Ramos (cell line): ENCODE measurements at regions not wholly inside any gene's neighbourhood (a gene's known extent, or its start where the extent isn't known, plus 50 kb on each side); places are given as distances from the start of the nearest gene placed in this dataset.
"Not testable (repeated sequence)": the region's sequence is repeated elsewhere in the genome, so short reads cannot be mapped to it uniquely, and the experiment has no call there.

Experiments
- in situ Hi-C: fragments of 300-500 bp; cut with MboI; formaldehyde crosslinking; loops from one replicate; pipeline ENCODE4 v1.14.3; 2022; ENCODE audit warnings: low sequenced_read_pairs; ENCODE audit not compliant: unreplicated experiment

DNA sequence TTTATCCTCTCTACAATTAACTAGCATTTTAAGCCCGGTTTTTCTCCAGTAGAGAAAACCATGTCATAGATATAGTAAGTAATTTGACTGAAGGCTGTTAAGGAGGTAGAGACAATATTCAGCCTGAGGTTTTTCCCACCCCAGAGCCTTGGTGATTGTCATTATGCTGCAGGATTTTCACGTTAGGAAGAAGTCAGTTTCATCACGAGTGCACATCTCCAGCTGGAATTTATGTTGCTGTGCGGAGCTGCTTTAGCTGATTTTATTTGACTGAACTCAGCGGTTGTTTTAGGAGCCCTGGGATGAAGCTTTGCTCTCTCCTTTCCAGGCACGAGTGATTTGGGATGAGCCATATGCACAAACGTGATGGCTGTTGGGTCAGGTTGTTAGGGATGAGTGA lies 271.3 kb upstream of the RGMA start:
- in situ Hi-C loops, result no loop called here

DNA sequence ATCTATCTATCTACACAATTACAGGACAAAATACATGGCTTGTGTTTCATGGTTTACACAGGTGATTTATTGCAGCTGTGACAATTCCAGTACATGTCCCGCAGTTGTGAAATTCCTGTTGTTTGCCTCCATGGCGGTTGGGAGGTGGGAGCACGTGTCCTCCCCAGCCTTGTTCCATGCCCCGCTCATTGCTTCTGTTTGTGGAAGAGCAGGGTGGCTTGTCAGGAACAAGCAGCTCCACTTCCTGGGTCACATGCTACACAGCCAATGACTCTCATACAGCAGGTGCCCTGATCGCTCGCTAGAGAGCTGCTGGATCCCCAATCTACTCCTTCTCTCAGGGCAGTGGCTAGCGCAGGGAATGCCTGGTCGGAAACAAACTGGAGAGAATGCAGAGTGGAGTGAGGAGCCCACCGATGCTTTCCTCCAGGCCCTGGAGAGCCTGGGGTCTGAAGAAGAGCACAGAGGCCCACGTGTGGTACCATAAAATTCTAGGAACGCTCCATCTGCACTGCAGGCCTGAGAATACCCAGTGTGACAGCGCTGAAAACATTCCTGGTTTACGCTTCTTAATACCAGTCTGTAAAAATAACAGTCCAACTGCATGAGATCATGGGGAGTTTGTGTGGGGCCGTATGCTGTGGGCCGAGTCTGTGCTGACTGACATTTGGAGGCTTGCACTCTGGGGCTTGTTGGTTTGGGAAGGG lies 270.6 kb upstream of the RGMA start:
- in situ Hi-C loops, result no loop called here

- in situ Hi-C loops, result no loop called here
Measured at GRCh38 chr15:93359060-93359408, 270.0 kb upstream of the RGMA start.

GRCh38 chr15:93358166-93359059 lies 269.4 kb upstream of the RGMA start:
- in situ Hi-C loops, result no loop called here

GRCh38 chr15:93348711-93349545 lies 259.9 kb upstream of the RGMA start:
- in situ Hi-C loops, result no loop called here

DNA sequence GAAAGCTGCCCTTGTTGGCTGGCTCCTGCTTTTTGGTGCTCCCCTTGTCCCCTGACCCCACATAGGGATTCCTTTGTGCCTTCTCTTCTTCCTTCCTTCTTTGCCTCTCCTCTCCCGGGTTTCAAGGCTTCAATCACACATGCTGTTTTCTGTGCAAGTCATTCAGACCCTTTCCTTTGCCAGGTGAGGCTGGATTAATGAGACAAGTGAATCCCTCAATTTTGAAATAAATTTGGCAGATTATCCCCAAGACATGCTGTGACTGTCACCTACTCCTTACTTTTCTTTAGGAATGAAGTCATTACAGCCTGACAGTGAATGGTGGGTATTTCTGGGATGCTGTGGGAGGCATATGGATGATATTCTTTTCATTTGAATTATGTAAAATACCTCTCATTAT lies 259.0 kb upstream of the RGMA start:
- in situ Hi-C loops, result no loop called here

DNA sequence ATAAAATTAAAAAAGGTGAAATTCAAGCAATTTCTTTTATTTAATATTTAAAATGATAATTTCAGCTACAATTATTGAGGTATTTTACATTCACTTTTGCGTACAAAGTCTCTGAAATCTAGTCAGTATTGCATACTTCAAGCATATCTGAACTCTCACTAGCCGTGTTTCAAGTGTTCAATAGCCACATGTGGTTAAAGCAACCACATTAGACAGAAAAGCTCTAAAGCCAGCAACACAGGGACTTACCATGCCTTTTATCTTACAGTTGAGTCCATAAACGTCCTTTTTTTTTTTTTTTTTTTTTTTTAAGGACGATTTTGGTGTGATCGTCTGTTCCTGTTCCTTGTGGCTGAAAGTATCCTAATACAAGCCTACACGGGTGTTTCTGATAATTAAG lies 257.0 kb upstream of the RGMA start:
- in situ Hi-C loops, result no loop called here

DNA sequence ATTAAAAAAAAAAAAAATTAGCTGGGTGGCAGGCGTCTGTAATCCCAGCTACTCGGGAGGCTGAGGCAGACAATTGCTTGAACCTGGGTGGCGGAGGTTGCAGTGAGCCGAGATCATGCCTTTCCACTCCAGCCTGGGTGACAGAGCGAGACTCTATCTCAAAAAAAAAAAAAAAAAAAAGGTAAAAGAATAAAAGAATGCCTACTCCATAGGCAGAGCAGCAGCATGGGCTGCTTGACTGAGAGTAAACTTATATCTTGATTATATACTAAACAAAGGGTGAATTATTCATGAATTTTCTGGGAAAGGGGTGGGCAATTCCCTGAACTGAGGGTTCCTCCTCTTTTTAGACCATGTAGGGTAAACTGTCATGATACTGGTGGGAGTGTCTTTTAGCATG lies 254.4 kb upstream of the RGMA start:
- in situ Hi-C loops, result not testable (repeated sequence)

GRCh38 chr15:93341164-93341563 lies 252.2 kb upstream of the RGMA start:
- in situ Hi-C loops, result no loop called here

DNA sequence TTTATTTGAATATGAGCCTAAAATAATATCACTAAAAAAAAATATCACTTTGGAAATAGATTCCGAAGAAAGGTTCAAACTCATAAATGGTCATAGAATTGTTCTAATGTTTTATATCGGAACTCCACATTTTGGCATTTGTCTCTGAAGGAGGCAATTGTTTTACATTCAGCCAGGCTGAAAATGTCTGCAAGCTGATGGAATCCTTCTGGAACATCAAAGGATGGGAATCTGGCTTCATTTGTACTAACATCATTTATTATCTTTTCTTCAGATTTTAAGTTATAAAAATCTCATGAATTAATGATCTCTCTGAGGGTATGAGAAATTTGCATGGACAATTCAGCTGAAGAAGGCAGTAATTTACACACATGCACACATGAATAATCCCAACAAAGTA lies 251.4 kb upstream of the RGMA start:
- in situ Hi-C loops, result no loop called here

- in situ Hi-C loops, result no loop called here
Measured at GRCh38 chr15:93333796-93334195, 244.8 kb upstream of the RGMA start.

- in situ Hi-C loops, result not testable (repeated sequence)
Measured at GRCh38 chr15:93333126-93333525, 244.1 kb upstream of the RGMA start.

- in situ Hi-C loops, result no loop called here
Measured at GRCh38 chr15:93332168-93332553, 243.2 kb upstream of the RGMA start.

GRCh38 chr15:93331545-93332167 lies 242.6 kb upstream of the RGMA start:
- in situ Hi-C loops, result no loop called here

DNA sequence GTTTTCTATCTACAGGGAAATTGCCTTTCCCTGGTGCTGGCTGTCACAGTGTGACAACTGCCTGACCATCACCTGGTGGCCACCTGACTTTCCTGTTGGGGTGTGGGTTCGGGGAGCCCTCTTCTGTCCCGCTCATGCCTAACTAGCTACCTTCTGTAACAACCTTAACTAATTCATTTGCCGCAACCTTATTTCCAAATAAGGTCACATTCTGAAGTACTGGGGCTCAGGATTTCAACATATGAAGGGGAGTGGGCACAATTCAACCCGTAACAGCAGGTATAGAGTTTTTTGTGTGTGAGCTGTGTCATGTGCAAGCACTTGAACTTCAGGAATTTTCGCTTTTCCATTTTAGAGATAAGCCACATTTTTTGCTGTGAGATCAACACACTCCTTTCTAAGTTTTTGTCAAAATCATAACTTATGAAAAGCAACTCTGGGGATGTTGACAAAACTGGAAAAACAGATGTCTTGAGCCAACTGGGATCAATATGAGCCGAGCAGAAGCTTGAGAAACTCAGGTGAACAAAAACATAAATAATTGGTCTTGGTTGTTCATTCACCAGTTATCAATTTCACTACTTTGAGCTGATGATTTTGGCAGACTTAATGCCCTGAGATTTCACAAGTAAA lies 242.0 kb upstream of the RGMA start:
- in situ Hi-C loops, result no loop called here

DNA sequence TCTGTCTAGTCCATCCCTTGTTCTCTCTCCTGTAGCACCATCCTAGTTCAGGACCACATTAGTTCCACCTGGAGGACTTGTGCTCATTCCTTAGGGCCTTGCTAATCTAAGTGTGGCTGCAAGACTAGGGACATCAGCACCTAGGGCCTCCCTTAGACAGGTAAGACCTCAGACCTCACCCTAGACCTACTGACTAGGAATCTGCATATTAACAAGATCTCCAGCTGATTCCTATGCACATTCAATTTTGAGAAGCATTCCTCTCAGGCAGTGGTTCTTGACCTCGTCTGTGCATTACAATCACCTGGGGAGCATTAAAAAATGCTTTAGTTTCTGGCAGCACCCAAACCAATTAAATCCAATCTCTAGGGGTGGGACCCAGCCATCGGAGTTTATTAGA lies 238.4 kb upstream of the RGMA start:
- in situ Hi-C loops, result no loop called here

- in situ Hi-C loops, result no loop called here
Measured at GRCh38 chr15:93324186-93324975, 235.4 kb upstream of the RGMA start.

DNA sequence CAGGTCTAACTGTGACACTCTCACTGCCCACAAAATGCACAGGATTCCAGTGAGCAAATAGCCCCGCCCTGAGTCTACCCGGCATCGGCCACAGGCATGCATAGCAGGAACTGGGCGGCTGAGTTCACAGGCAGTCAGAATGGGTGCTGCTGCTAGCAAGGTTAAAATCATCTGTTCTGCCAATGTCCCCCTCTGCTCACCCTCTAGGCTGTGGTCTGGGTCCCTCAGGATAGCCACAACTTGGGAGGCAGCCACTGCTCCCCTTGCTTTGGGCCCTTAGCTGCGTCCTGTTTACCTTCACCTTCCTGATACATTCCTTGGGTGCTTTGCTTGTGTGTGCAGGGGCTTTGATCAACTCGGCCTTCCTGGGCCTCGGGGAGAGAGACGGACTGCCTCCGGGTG lies 232.9 kb upstream of the RGMA start:
- in situ Hi-C loops, result no loop called here

- in situ Hi-C loops, result no loop called here
Measured at GRCh38 chr15:93319121-93319814, 230.3 kb upstream of the RGMA start.
